Parathyroid adenoma (tissue), 2 donors: ENCODE measurements at regions not wholly inside any gene's neighbourhood (a gene's known extent, or its start where the extent isn't known, plus 50 kb on each side); places are given as distances from the start of the nearest gene placed in this dataset.

Experiments used
- H2AFZ ChIP-seq: fragments of 300-600 bp; sonication (generic); one replicate; pipeline ENCODE4 v1.7.0; 2017; ENCODE audit warnings: antibody characterized with exemption, mild to moderate bottlenecking
- H3K27ac ChIP-seq: fragments of 300-600 bp; sonication (generic); one replicate; pipeline ENCODE4 v1.7.0; 2017
- H3K27me3 ChIP-seq: fragments of 300-600 bp; sonication (generic); one replicate; pipeline ENCODE4 v1.7.0; 2017; ENCODE audit warnings: low read length; ENCODE audit not compliant: control insufficient read depth, insufficient read depth
- H3K36me3 ChIP-seq: fragments of 300-600 bp; sonication (generic); one replicate; pipeline ENCODE4 v1.7.0; 2017; ENCODE audit warnings: low read length; ENCODE audit not compliant: control insufficient read depth, insufficient read depth
- H3K4me1 ChIP-seq: fragments of 300-600 bp; sonication (generic); one replicate; pipeline ENCODE4 v1.7.0; 2017; ENCODE audit warnings: control low read depth
- H3K4me2 ChIP-seq: fragments of 300-600 bp; sonication (generic); one replicate; pipeline ENCODE4 v1.7.0; 2017; ENCODE audit warnings: low read length
- H3K4me3 ChIP-seq: fragments of 300-600 bp; sonication (generic); one replicate; pipeline ENCODE4 v1.7.0; 2017; ENCODE audit warnings: low read depth, low read length
- H3K79me2 ChIP-seq: fragments of 300-600 bp; sonication (generic); one replicate; pipeline ENCODE4 v1.7.0; 2017; ENCODE audit warnings: control low read depth
- H3K9ac ChIP-seq: fragments of 300-600 bp; sonication (generic); one replicate; pipeline ENCODE4 v1.7.0; 2017; ENCODE audit warnings: mild to moderate bottlenecking
- H3K9me3 ChIP-seq: fragments of 300-600 bp; sonication (generic); one replicate; pipeline ENCODE4 v1.7.0; 2017; ENCODE audit warnings: low read length; ENCODE audit not compliant: control insufficient read depth
- TF ChIP-seq, protein P1 (sequence below): fragments of 300-600 bp; sonication (generic); IDR thresholded peaks from one replicate; pipeline ENCODE4 v1.7.0; 2017; ENCODE audit warnings: antibody characterized with exemption, mild to moderate bottlenecking
- donor health status: primary hyperparathyroidism.

DNA sequence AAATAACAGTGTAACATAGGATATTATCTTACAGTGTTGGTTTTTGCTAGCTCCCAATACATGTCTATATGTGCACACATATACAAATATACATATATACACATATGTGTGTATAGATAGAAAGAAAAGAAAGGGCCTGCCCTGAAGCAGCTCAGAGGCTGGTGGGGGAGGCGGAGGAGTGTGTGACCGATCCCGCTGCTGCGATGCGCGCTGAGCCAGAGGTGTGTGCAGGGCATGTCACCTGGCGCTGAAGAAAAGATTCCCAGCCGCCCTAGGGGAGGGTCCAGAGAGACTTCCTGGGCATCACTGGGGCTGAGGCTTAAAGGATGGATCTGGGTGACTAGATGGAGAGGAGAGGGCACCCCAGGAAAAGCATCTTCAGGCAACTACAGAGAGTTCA is 110.2 kb downstream of the FAM50B start:
- H3K9me3 ChIP-seq: no peaks in the 10 kb centered on the region
- no peak overlapping the region for H3K27ac ChIP-seq
- no peaks in the 10 kb centered on the region for H3K36me3 ChIP-seq
- TF ChIP-seq, protein P1, sequence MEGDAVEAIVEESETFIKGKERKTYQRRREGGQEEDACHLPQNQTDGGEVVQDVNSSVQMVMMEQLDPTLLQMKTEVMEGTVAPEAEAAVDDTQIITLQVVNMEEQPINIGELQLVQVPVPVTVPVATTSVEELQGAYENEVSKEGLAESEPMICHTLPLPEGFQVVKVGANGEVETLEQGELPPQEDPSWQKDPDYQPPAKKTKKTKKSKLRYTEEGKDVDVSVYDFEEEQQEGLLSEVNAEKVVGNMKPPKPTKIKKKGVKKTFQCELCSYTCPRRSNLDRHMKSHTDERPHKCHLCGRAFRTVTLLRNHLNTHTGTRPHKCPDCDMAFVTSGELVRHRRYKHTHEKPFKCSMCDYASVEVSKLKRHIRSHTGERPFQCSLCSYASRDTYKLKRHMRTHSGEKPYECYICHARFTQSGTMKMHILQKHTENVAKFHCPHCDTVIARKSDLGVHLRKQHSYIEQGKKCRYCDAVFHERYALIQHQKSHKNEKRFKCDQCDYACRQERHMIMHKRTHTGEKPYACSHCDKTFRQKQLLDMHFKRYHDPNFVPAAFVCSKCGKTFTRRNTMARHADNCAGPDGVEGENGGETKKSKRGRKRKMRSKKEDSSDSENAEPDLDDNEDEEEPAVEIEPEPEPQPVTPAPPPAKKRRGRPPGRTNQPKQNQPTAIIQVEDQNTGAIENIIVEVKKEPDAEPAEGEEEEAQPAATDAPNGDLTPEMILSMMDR: no peak
- no peak overlapping the region for H2AFZ ChIP-seq
- H3K27me3 ChIP-seq: no peaks in the 10 kb centered on the region
- H3K4me2 ChIP-seq: no peak overlapping the region
- no peak overlapping the region for H3K9ac ChIP-seq
- H3K79me2 ChIP-seq: no peaks in the 10 kb centered on the region
- H3K4me1 ChIP-seq: no peaks in the 10 kb centered on the region
- H3K4me3 ChIP-seq: no peak overlapping the region

- Histone ChIP-seq H3K4me3 (no peak overlapping the region), H2AFZ (no peak overlapping the region), H3K27ac (no peak overlapping the region), H3K36me3 (no peaks in the 10 kb centered on the region), H3K9ac (no peak overlapping the region), H3K4me1 (no peaks in the 10 kb centered on the region), H3K27me3 (no peaks in the 10 kb centered on the region), H3K9me3 (no peaks in the 10 kb centered on the region), H3K79me2 (no peaks in the 10 kb centered on the region), H3K4me2 (no peak overlapping the region)
- TF ChIP-seq, protein P1: no peak
Measured at GRCh38 chr6:3960754-3961361, 111.7 kb downstream of the FAM50B start.

- H2AFZ ChIP-seq: no peak overlapping the region
- H3K36me3 ChIP-seq: no peaks in the 10 kb centered on the region
- no peaks in the 10 kb centered on the region for H3K4me1 ChIP-seq
- H3K9me3 ChIP-seq: no peaks in the 10 kb centered on the region
- no peak overlapping the region for H3K9ac ChIP-seq
- TF ChIP-seq, protein P1: no peak
- H3K4me2 ChIP-seq: no peak overlapping the region
- H3K27me3 ChIP-seq: no peaks in the 10 kb centered on the region
- no peaks in the 10 kb centered on the region for H3K79me2 ChIP-seq
- H3K4me3 ChIP-seq: no peak overlapping the region
- no peak overlapping the region for H3K27ac ChIP-seq
Measured at GRCh38 chr6:3961581-3962215, 112.5 kb downstream of the FAM50B start.

DNA sequence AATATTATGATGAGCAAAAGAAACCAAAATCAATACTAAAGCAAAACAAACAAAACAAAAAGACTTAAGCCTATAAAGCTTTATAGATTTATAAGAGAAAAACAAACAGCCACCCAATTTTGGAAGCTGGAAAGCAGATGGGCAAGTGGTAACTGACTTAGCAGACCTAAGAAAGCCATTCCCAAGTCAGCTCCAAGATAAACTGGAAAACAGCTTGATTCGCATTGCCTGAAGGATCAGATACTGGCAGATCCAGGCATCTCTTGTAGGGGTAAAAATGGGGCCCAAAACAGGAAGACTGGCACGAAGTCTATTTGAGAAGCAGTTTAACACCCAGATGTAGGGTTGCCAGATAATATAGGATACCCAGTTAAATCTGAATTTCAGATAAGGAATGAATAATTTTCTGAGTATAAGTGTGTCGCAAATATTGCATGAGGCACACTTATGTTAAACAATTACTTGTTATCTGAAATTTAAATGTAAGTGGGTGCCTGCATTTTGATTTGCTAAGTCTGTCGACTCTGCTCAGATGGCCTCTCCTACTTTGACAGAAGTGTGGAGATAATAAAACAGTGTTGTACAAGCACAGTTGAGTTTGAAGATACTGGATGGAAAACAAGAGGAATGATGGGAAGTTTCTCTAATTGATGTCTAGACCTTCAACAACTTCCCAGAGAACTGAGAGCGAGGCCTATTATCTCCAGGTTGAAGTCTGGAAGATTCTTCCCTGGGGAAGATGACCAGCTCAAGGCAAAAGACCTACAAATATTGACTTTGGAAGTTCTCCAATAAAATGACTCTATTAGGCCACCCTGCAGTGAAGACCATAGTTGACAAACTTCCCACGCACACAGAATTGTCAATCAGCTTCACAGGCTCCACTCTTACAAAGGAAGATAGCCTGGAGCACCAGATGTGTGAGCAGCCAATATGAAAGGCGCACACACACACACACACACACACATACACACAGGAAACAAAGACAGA is 113.4 kb downstream of the FAM50B start:
- Histone ChIP-seq H3K79me2 (no peaks in the 10 kb centered on the region), H2AFZ (no peak overlapping the region), H3K36me3 (no peaks in the 10 kb centered on the region), H3K27ac (no peak overlapping the region), H3K9me3 (no peaks in the 10 kb centered on the region), H3K4me3 (no peak overlapping the region), H3K9ac (no peak overlapping the region), H3K27me3 (no peaks in the 10 kb centered on the region), H3K4me2 (no peak overlapping the region), H3K4me1 (no peaks in the 10 kb centered on the region)
- TF ChIP-seq, protein P1: no peak
